K562 (cell line): ENCODE measurements at regions not wholly inside any gene's neighbourhood (a gene's known extent, or its start where the extent isn't known, plus 50 kb on each side); places are given as distances from the start of the nearest gene placed in this dataset.
"Not testable (repeated sequence)": the region's sequence is repeated elsewhere in the genome, so short reads cannot be mapped to it uniquely, and the experiment has no call there.

Experiments used
- ATAC-seq: fragments of 200-7000 bp; cut with Tn5 transposase; 3 replicates; pipeline ENCODE4 v1.9.1; 2020; ENCODE audit warnings: moderate library complexity
- BruUV-seq: library from RNA; stranded (reverse); fragments of 400-500 nt; replicated peaks from 2 replicates; lab custom pipeline; 2021; lab: Mats Ljungman, UMichigan
- CTCF ChIA-PET: fragments of 300-600 bp; formaldehyde crosslinking; extraction: SDS; loops from one replicate; lab custom pipeline; 2021; ENCODE audit warnings: low intra/inter-chr PET ratio; lab: Yijun Ruan, JAX
- POLR2A ChIA-PET: fragments of 300-600, 350-650 bp; sonication (Branson Sonifier 250); formaldehyde crosslinking; extraction: SDS; loops from one replicate; lab custom pipeline; 2021; ENCODE audit warnings: antibody characterized with exemption, inconsistent platforms; lab: Yijun Ruan, JAX
- DNase-seq, 4 experiments: peaks; one replicate each; pipeline versions ENCODE4 v3.0.0 to v3.0.0-alpha.2; 2011 to 2018; ENCODE audit warnings: low spot score in 3 of 4, mixed read lengths in 3 of 4; ENCODE audit errors: extremely low read depth in 1 of 4
- FAIRE-seq: peaks from 2 replicates; lab custom pipeline; 2011; peaks lifted over from hg19 to GRCh38; lab: Jason Lieb, UNC
- H2AFZ ChIP-seq: 2 replicates; pipeline ENCODE4 v1.6.0; 2011; ENCODE audit warnings: low read depth, low read length, control low read depth, inconsistent platforms
- H3K27ac ChIP-seq: fragments of 200-600 bp; 3 replicates; pipeline ENCODE4 v1.8.0; 2011; ENCODE audit warnings: low read depth, mild to moderate bottlenecking, control low read depth, inconsistent platforms, low read length, moderate library complexity, mixed read lengths; ENCODE audit errors: extremely low read depth
- H3K27me3 ChIP-seq, 2 experiments: fragments of 300-600 bp in 1 of 2; 2 replicates in 1 of 2; 3 replicates in 1 of 2; pipeline versions ENCODE4 v1.6.0 to v1.8.0; 2011; ENCODE audit warnings: inconsistent platforms in 2 of 2, low read length in 2 of 2, mild to moderate bottlenecking in 1 of 2, mixed read lengths in 1 of 2, moderate library complexity in 1 of 2; ENCODE audit not compliant: control insufficient read depth in 2 of 2, insufficient read depth in 2 of 2
- H3K36me3 ChIP-seq: fragments of 300-600 bp; 3 replicates; pipeline ENCODE4 v1.8.0; 2011; ENCODE audit warnings: mild to moderate bottlenecking, low read length, inconsistent platforms; ENCODE audit not compliant: control insufficient read depth, insufficient read depth
- H3K4me1 ChIP-seq, 2 experiments: fragments of 200-600 bp in 1 of 2; replicated peaks in 1 of 2; 2 replicates in 1 of 2; 3 replicates in 1 of 2; pipeline versions ENCODE4 v1.5.1 to v1.8.0; 2011; ENCODE audit warnings: inconsistent platforms in 2 of 2, low read length in 2 of 2, mild to moderate bottlenecking in 1 of 2, mixed read lengths in 1 of 2, moderate library complexity in 1 of 2; ENCODE audit not compliant: control insufficient read depth in 2 of 2, insufficient read depth in 2 of 2
- H3K4me2 ChIP-seq: 2 replicates; pipeline ENCODE4 v1.6.1; 2011; ENCODE audit warnings: low read length, control low read depth, inconsistent platforms, mixed read lengths; ENCODE audit not compliant: insufficient read depth
- H3K4me3 ChIP-seq: fragments of 200-600 bp; sonication (generic), shearing (Covaris generic); 2 replicates; pipeline ENCODE4 v1.5.1; 2016; ENCODE audit warnings: control low read depth, inconsistent platforms
- H3K79me2 ChIP-seq: fragments of 200-600 bp; 3 replicates; pipeline ENCODE4 v1.8.0; 2011; ENCODE audit warnings: low read length, inconsistent platforms; ENCODE audit not compliant: control insufficient read depth, insufficient read depth
- H3K9ac ChIP-seq, 2 experiments: 2 replicates each; pipeline versions ENCODE4 v1.6.0 to v1.6.1; 2011; ENCODE audit warnings: low read depth in 2 of 2, low read length in 2 of 2, control low read depth in 1 of 2, inconsistent platforms in 1 of 2, mild to moderate bottlenecking in 1 of 2, mixed read lengths in 1 of 2; ENCODE audit not compliant: insufficient read depth in 1 of 2
- H3K9me1 ChIP-seq: one replicate; pipeline ENCODE4 v1.6.0; 2011; ENCODE audit warnings: inconsistent platforms, mild to moderate bottlenecking, low read length, moderate library complexity; ENCODE audit not compliant: control insufficient read depth, insufficient read depth
- H3K9me3 ChIP-seq: replicated peaks from 2 replicates; pipeline ENCODE4 v1.5.1; 2011; ENCODE audit warnings: low read depth, low read length, inconsistent platforms; ENCODE audit not compliant: control insufficient read depth, insufficient read depth
- H4K20me1 ChIP-seq: replicated peaks from 2 replicates; pipeline ENCODE4 v1.6.1; 2011; ENCODE audit warnings: low read length, inconsistent platforms, mixed read lengths; ENCODE audit not compliant: control insufficient read depth, insufficient read depth
- HES1 ChIP-seq: fragments of 450-650 bp; IDR thresholded peaks from 2 replicates; pipeline ENCODE4 v1.6.1; 2016; ENCODE audit warnings: low read depth, mild to moderate bottlenecking, moderate library complexity
- MAZ ChIP-seq, 2 experiments: fragments of 450-650 bp in 1 of 2; sonication (generic) in 1 of 2; formaldehyde crosslinking; IDR thresholded peaks in 1 of 2; conservative IDR thresholded peaks in 1 of 2; 2 replicates each; pipeline versions ENCODE4 v1.4.0 to v1.5.0; 2020; ENCODE audit warnings: mild to moderate bottlenecking in 1 of 2, missing genetic modification reagents in 1 of 2
- RFX7 ChIP-seq: fragments of 250-450 bp; sonication (Bioruptor Pico); IDR thresholded peaks from 2 replicates; pipeline ENCODE4 v1.5.1; 2021; ENCODE audit warnings: mild to moderate bottlenecking
- ZNF507 ChIP-seq: conservative IDR thresholded peaks from 2 replicates; pipeline ENCODE4 v1.6.1; 2017; ENCODE audit warnings: missing genetic modification characterization, missing compliant biosample characterization
- ZNF707 ChIP-seq: fragments of 250-450 bp; sonication (Bioruptor Pico); conservative IDR thresholded peaks from 2 replicates; pipeline ENCODE4 v1.8.0; 2022; ENCODE audit warnings: inconsistent platforms, mild to moderate bottlenecking, moderate library complexity
- ZNF780A ChIP-seq: fragments of 250-450 bp; sonication (Bioruptor Pico); IDR thresholded peaks from 2 replicates; pipeline ENCODE4 v1.5.0; 2021; ENCODE audit warnings: mild to moderate bottlenecking
- WGBS: fragments of 100-300 bp; shearing (Covaris generic); methylation state at CpG from one replicate; pipeline ENCODE4 v1.1.6; 2016; ENCODE audit warnings: low coverage, mixed read lengths; ENCODE audit not compliant: insufficient coverage; ENCODE audit errors: missing lambda C conversion rate; 5-methylcytosine and 5-hydroxymethylcytosine counted together
- in situ Hi-C: fragments of 300-500 bp; cut with MboI; formaldehyde crosslinking; loops from 4 replicates; pipeline ENCODE4 v1.15.0; 2018; ENCODE audit warnings: inconsistent platforms, mixed read lengths
- intact Hi-C: fragments of 100-400 bp; cut with micrococcal nuclease; formaldehyde crosslinking; loops from 2 replicates; pipeline ENCODE4 v1.14.2; 2022

- CTCF ChIA-PET: no interaction called here
- H4K20me1 ChIP-seq: no peaks in the 10 kb centered on the region
- no peaks in the 10 kb centered on the region for H3K79me2 ChIP-seq
- intact Hi-C loops (no loop called here), in situ Hi-C loops (no loop called here)
- no peak overlapping the region for H3K27ac ChIP-seq
- DNase-seq: no peak
- H3K27me3 ChIP-seq: no peaks in the 10 kb centered on the region
- no TSS peak for BruUV-seq
- POLR2A ChIA-PET: no interaction called here
- no peak overlapping the region for H3K4me2 ChIP-seq
- H3K4me3 ChIP-seq: no peak overlapping the region
- TF ChIP-seq ZNF507 (tag) (no peak), ZNF780A (CRISPR knock-in tag) (no peak), HES1 (no peak), ZNF707 (CRISPR knock-in tag) (no peak), RFX7 (CRISPR knock-in tag) (no peak), MAZ (CRISPR knock-in tag; conservative IDR thresholded peaks at IDR 0.05 in 1 of 2, IDR thresholded peaks at IDR 0.05 in 1 of 2) (no peak)
- no peak for ATAC-seq
- FAIRE-seq: no peak
- no peak overlapping the region for H2AFZ ChIP-seq
- 0% methylated on average over 6 of the region's 6 CpGs for WGBS
- H3K9ac ChIP-seq: no peak overlapping the region
- H3K36me3 ChIP-seq: no peaks in the 10 kb centered on the region
- no peaks in the 10 kb centered on the region for H3K4me1 ChIP-seq
- no peaks in the 10 kb centered on the region for H3K9me1 ChIP-seq
- H3K9me3 ChIP-seq: no peaks in the 10 kb centered on the region
These were observed 1234.4 kb downstream of the CNTNAP5 start for GRCh38 chr2:125259451-125259850.

- H3K27ac ChIP-seq, H3K4me2 ChIP-seq, ATAC-seq, H4K20me1 ChIP-seq, POLR2A ChIA-PET, H2AFZ ChIP-seq, H3K27me3 ChIP-seq, H3K9me1 ChIP-seq, DNase-seq, H3K4me3 ChIP-seq, H3K79me2 ChIP-seq, FAIRE-seq, H3K9me3 ChIP-seq, H3K4me1 ChIP-seq, CTCF ChIA-PET, BruUV-seq, H3K36me3 ChIP-seq, intact Hi-C loops, H3K9ac ChIP-seq, in situ Hi-C loops: not testable (repeated sequence)
These were observed 1235.4 kb downstream of the CNTNAP5 start for GRCh38 chr2:125260366-125260930.
